NCI-H146 (cell line): ENCODE measurements at regions not wholly inside any gene's neighbourhood (a gene's known extent, or its start where the extent isn't known, plus 50 kb on each side); places are given as distances from the start of the nearest gene placed in this dataset.
"Not testable (repeated sequence)": the region's sequence is repeated elsewhere in the genome, so short reads cannot be mapped to it uniquely, and the experiment has no call there.

Source experiments
- DNase-seq: peaks from one replicate; lab custom pipeline; 2025; lab: John Stamatoyannopoulos, UW

- DNase-seq: no peak
Observed at GRCh38 chr17:21517538-21518293, 141.6 kb downstream of the KCNJ12 start.

GRCh38 chr17:21522755-21523336 is 146.7 kb downstream of the KCNJ12 start:
- DNase-seq: no peak

- no peak for DNase-seq
Observed at GRCh38 chr17:21523497-21524210, 147.5 kb downstream of the KCNJ12 start.

- no peak for DNase-seq
Observed at GRCh38 chr17:21524211-21524591, 148.0 kb downstream of the KCNJ12 start.

GRCh38 chr17:21525464-21526130 is 149.4 kb downstream of the KCNJ12 start:
- no peak for DNase-seq

- DNase-seq: no peak
Observed at GRCh38 chr17:21528031-21528695, 152.0 kb downstream of the KCNJ12 start.

- DNase-seq: no peak
Observed at GRCh38 chr17:21530311-21530710, 154.2 kb downstream of the KCNJ12 start.

- DNase-seq: no peak
Observed at GRCh38 chr17:21530841-21531240, 154.7 kb downstream of the KCNJ12 start.

GRCh38 chr17:21532763-21533385 is 156.7 kb downstream of the KCNJ12 start:
- DNase-seq: no peak

GRCh38 chr17:21535686-21536375 is 156.5 kb upstream of the KCNJ18 start:
- no peak for DNase-seq

GRCh38 chr17:21537302-21537701 is 155.0 kb upstream of the KCNJ18 start:
- no peak for DNase-seq

GRCh38 chr17:21538615-21539014 is 153.7 kb upstream of the KCNJ18 start:
- DNase-seq: no peak

GRCh38 chr17:21539146-21539545 is 153.2 kb upstream of the KCNJ18 start:
- no peak for DNase-seq

- DNase-seq: no peak
Observed at GRCh38 chr17:21540502-21540901, 151.8 kb upstream of the KCNJ18 start.

- no peak for DNase-seq
Observed at GRCh38 chr17:21542070-21542469, 150.3 kb upstream of the KCNJ18 start.

GRCh38 chr17:21542991-21543390 is 149.3 kb upstream of the KCNJ18 start:
- no peak for DNase-seq

GRCh38 chr17:21545064-21545463 is 147.3 kb upstream of the KCNJ18 start:
- DNase-seq: no peak

- DNase-seq: no peak
Observed at GRCh38 chr17:21548236-21548635, 144.1 kb upstream of the KCNJ18 start.

GRCh38 chr17:21549107-21549687 is 143.1 kb upstream of the KCNJ18 start:
- DNase-seq: no peak

- not testable (repeated sequence) for DNase-seq
Observed at GRCh38 chr17:21550031-21550430, 142.3 kb upstream of the KCNJ18 start.
